ENCODE measurements at regions not wholly inside any gene's neighbourhood (a gene's known extent, or its start where the extent isn't known, plus 50 kb on each side); places are given as distances from the start of the nearest gene placed in this dataset.
"Not testable (repeated sequence)": the region's sequence is repeated elsewhere in the genome, so short reads cannot be mapped to it uniquely, and the experiment has no call there.

- no peak for DNase-seq
Observed at GRCh38 chr21:15281714-15282113, 216.9 kb upstream of the NRIP1 start.

- DNase-seq: no peak
Observed at GRCh38 chr21:15282665-15283064, 217.9 kb upstream of the NRIP1 start.

- no peak for DNase-seq
Observed at GRCh38 chr21:15283138-15283537, 218.3 kb upstream of the NRIP1 start.

- no peak for DNase-seq
Observed at GRCh38 chr21:15283789-15284188, 219.0 kb upstream of the NRIP1 start.

- DNase-seq: no peak
Observed at GRCh38 chr21:15285556-15285955, 220.8 kb upstream of the NRIP1 start.

GRCh38 chr21:15289246-15289645 is 224.4 kb upstream of the NRIP1 start:
- no peak for DNase-seq

GRCh38 chr21:15289896-15290841 is 225.4 kb upstream of the NRIP1 start:
- no peak for DNase-seq

GRCh38 chr21:15291621-15292266 is 226.9 kb upstream of the NRIP1 start:
- DNase-seq: no peak

- no peak for DNase-seq
Observed at GRCh38 chr21:15293240-15293639, 228.4 kb upstream of the NRIP1 start.

GRCh38 chr21:15295875-15296274 is 231.1 kb upstream of the NRIP1 start:
- no peak for DNase-seq

GRCh38 chr21:15297824-15298223 is 233.0 kb upstream of the NRIP1 start:
- DNase-seq: no peak

- no peak for DNase-seq
Observed at GRCh38 chr21:15298306-15298705, 233.5 kb upstream of the NRIP1 start.

GRCh38 chr21:15298755-15299154 is 234.0 kb upstream of the NRIP1 start:
- DNase-seq: not testable (repeated sequence)

- no peak for DNase-seq
Observed at GRCh38 chr21:15300131-15300530, 235.3 kb upstream of the NRIP1 start.

- no peak for DNase-seq
Observed at GRCh38 chr21:15301014-15301413, 236.2 kb upstream of the NRIP1 start.

- DNase-seq: no peak
Observed at GRCh38 chr21:15301736-15302135, 236.9 kb upstream of the NRIP1 start.

GRCh38 chr21:15306271-15306670 is 241.5 kb upstream of the NRIP1 start:
- DNase-seq: no peak

GRCh38 chr21:15308333-15308732 is 243.5 kb upstream of the NRIP1 start:
- no peak for DNase-seq

GRCh38 chr21:15309022-15309590 is 244.3 kb upstream of the NRIP1 start:
- no peak for DNase-seq

- DNase-seq: no peak
Observed at GRCh38 chr21:15309721-15310120, 244.9 kb upstream of the NRIP1 start.

- no peak for DNase-seq
Observed at GRCh38 chr21:15311510-15311909, 246.7 kb upstream of the NRIP1 start.

- not testable (repeated sequence) for DNase-seq
Observed at GRCh38 chr21:15317034-15317433, 252.2 kb upstream of the NRIP1 start.

GRCh38 chr21:15319727-15320126 is 254.9 kb upstream of the NRIP1 start:
- no peak for DNase-seq

GRCh38 chr21:15324542-15324941 is 259.7 kb upstream of the NRIP1 start:
- DNase-seq: no peak
